ENCODE measurements at regions not wholly inside any gene's neighbourhood (a gene's known extent, or its start where the extent isn't known, plus 50 kb on each side); places are given as distances from the start of the nearest gene placed in this dataset.

DNA sequence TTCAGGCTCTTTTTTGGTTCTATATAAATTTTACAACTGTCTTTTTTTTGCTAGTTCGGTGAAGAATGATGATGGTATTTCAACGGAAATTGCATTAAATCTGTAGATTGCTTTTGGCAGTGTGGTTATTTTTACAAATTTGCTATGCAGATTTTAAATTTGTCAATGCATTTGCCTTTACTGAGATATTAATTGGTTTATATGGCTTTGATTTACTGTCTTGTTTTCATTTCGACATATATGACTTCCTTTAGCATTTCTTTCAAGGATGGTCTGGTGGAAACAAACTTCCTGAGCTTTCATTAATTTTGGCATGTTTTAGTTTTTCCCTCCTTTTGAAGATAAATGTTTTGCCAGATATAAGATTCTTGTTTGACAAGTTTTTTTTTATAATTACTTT is 1522.5 kb upstream of the PRMT6 start:
- no peak for DNase-seq
- H3K36me3 ChIP-seq (replicated peaks; ENCODE audit: insufficient read depth, low read length): no peaks in the 10 kb centered on the region
- no peaks in the 10 kb centered on the region for H3K4me1 ChIP-seq (ENCODE audit: low read length)
- H3K79me2 ChIP-seq (ENCODE audit: low read length): no peaks in the 10 kb centered on the region
- H3K27me3 ChIP-seq (replicated peaks; ENCODE audit: insufficient read depth, low read length): no peaks in the 10 kb centered on the region
- no peaks in the 10 kb centered on the region for H3F3A ChIP-seq (ENCODE audit: insufficient read depth, low read length)
- H2AFZ ChIP-seq (ENCODE audit: low read length): no peak overlapping the region
- TF ChIP-seq EZH2 (optimal IDR thresholded peaks at IDR 0.05; ENCODE audit: low read depth, low read length) (no peak), EZH2phosphoT487 (IDR thresholded peaks at IDR 0.05; ENCODE audit: low read length) (no peak)
- TF ChIP-seq, protein P1, sequence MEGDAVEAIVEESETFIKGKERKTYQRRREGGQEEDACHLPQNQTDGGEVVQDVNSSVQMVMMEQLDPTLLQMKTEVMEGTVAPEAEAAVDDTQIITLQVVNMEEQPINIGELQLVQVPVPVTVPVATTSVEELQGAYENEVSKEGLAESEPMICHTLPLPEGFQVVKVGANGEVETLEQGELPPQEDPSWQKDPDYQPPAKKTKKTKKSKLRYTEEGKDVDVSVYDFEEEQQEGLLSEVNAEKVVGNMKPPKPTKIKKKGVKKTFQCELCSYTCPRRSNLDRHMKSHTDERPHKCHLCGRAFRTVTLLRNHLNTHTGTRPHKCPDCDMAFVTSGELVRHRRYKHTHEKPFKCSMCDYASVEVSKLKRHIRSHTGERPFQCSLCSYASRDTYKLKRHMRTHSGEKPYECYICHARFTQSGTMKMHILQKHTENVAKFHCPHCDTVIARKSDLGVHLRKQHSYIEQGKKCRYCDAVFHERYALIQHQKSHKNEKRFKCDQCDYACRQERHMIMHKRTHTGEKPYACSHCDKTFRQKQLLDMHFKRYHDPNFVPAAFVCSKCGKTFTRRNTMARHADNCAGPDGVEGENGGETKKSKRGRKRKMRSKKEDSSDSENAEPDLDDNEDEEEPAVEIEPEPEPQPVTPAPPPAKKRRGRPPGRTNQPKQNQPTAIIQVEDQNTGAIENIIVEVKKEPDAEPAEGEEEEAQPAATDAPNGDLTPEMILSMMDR (IDR thresholded peaks at IDR 0.05; ENCODE audit: low read length): no peak
- no peaks in the 10 kb centered on the region for H4K20me1 ChIP-seq (ENCODE audit: insufficient read depth, low read length)
- no peak overlapping the region for H3K27ac ChIP-seq (ENCODE audit: low read length)
- no peaks in the 10 kb centered on the region for H3K9me3 ChIP-seq (replicated peaks; ENCODE audit: insufficient read depth, low read length)
- no peak overlapping the region for H3K4me3 ChIP-seq (ENCODE audit: low read length)
- no peaks in the 10 kb centered on the region for H3K9me2 ChIP-seq (replicated peaks; ENCODE audit: insufficient read depth, low read length)
- no peak overlapping the region for H3K9ac ChIP-seq (ENCODE audit: low read length)
- no peak overlapping the region for H3K4me2 ChIP-seq (ENCODE audit: low read depth, low read length)

DNA sequence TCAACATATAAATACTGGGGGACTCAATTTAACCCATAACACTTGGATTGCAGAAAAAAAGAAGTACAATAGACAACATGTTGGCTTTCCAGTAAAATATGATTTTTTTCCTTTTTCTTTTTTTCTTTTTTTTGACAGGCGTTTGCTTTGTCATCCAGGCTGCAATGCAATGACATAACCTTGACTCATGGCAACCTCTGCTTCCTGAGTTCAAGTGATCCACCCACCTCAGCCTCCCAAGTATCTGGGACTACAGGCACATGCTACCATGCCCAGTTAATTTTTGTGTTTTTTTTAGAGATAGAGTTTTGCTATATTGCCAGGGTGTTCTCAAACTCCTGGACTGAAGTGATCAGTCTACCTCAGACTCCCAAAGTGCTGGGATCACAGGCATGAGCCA is 1512.0 kb upstream of the PRMT6 start:
- no peaks in the 10 kb centered on the region for H3K36me3 ChIP-seq (replicated peaks; ENCODE audit: insufficient read depth, low read length)
- no peaks in the 10 kb centered on the region for H3K79me2 ChIP-seq (ENCODE audit: low read length)
- no peak overlapping the region for H3K4me2 ChIP-seq (ENCODE audit: low read depth, low read length)
- no peaks in the 10 kb centered on the region for H3K9me2 ChIP-seq (replicated peaks; ENCODE audit: insufficient read depth, low read length)
- H2AFZ ChIP-seq (ENCODE audit: low read length): no peak overlapping the region
- DNase-seq: no peak
- H3K27ac ChIP-seq (ENCODE audit: low read length): no peak overlapping the region
- no peaks in the 10 kb centered on the region for H3K4me1 ChIP-seq (ENCODE audit: low read length)
- no peak overlapping the region for H3K4me3 ChIP-seq (ENCODE audit: low read length)
- H4K20me1 ChIP-seq (ENCODE audit: insufficient read depth, low read length): no peaks in the 10 kb centered on the region
- no peaks in the 10 kb centered on the region for H3K27me3 ChIP-seq (replicated peaks; ENCODE audit: insufficient read depth, low read length)
- no peaks in the 10 kb centered on the region for H3F3A ChIP-seq (ENCODE audit: insufficient read depth, low read length)
- TF ChIP-seq, protein P1 (IDR thresholded peaks at IDR 0.05; ENCODE audit: low read length): no peak
- TF ChIP-seq EZH2phosphoT487 (IDR thresholded peaks at IDR 0.05; ENCODE audit: low read length) (no peak), EZH2 (optimal IDR thresholded peaks at IDR 0.05; ENCODE audit: low read depth, low read length) (no peak)
- H3K9me3 ChIP-seq (replicated peaks; ENCODE audit: insufficient read depth, low read length): no peaks in the 10 kb centered on the region
- H3K9ac ChIP-seq (ENCODE audit: low read length): no peak overlapping the region

DNA sequence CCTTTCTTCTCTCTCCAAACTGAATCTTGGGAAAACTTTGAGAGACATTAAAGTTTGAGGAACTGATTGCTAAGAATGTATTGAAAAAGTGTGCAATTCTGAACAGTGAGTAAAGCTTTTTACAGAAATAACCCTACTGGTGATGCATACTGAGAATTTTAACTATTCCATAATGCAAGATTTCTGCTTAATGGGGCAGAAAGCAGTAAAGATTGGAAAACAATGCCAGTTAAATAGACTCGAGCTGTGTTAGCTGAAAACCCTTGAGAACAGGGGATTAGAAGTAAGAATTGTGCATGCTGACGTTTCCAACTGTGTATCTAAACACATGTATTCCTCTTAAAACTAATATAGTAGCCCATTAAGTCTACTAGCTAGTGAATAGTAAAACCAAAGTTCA is 1500.2 kb upstream of the PRMT6 start:
- no peak overlapping the region for H3K4me2 ChIP-seq (ENCODE audit: low read depth, low read length)
- no peaks in the 10 kb centered on the region for H3K9me3 ChIP-seq (replicated peaks; ENCODE audit: insufficient read depth, low read length)
- no peak overlapping the region for H3K4me3 ChIP-seq (ENCODE audit: low read length)
- no peaks in the 10 kb centered on the region for H4K20me1 ChIP-seq (ENCODE audit: insufficient read depth, low read length)
- H3F3A ChIP-seq (ENCODE audit: insufficient read depth, low read length): no peaks in the 10 kb centered on the region
- no peaks in the 10 kb centered on the region for H3K9me2 ChIP-seq (replicated peaks; ENCODE audit: insufficient read depth, low read length)
- DNase-seq: no peak
- no peak overlapping the region for H3K27ac ChIP-seq (ENCODE audit: low read length)
- H3K4me1 ChIP-seq (ENCODE audit: low read length): no peaks in the 10 kb centered on the region
- H3K36me3 ChIP-seq (replicated peaks; ENCODE audit: insufficient read depth, low read length): no peaks in the 10 kb centered on the region
- TF ChIP-seq, protein P1 (IDR thresholded peaks at IDR 0.05; ENCODE audit: low read length): no peak
- TF ChIP-seq EZH2phosphoT487 (IDR thresholded peaks at IDR 0.05; ENCODE audit: low read length) (no peak), EZH2 (optimal IDR thresholded peaks at IDR 0.05; ENCODE audit: low read depth, low read length) (no peak)
- H2AFZ ChIP-seq (ENCODE audit: low read length): no peak overlapping the region
- no peaks in the 10 kb centered on the region for H3K27me3 ChIP-seq (replicated peaks; ENCODE audit: insufficient read depth, low read length)
- H3K79me2 ChIP-seq (ENCODE audit: low read length): no peaks in the 10 kb centered on the region
- no peak overlapping the region for H3K9ac ChIP-seq (ENCODE audit: low read length)

All from MM.1S (cell line).